Activated T-helper 1 cell treated with anti-CD3 and anti-CD28 coated beads, Interleukin-12 subunit alpha, Interleukin-12 subunit beta, Interleukin-2, Interleukin-4 antibody, amounts not matched to agents 30 ng/mL and 10 ng/mL and 1 ng/mL, durations not matched to agents 14 hours and 24 hours and 36 hours (primary cell): ENCODE measurements at regions not wholly inside any gene's neighbourhood (a gene's known extent, or its start where the extent isn't known, plus 50 kb on each side); places are given as distances from the start of the nearest gene placed in this dataset.

Source experiments
- DNase-seq: peaks from one replicate; pipeline ENCODE4 v3.0.0; 2021; ENCODE audit warnings: low spot score
- H3K27ac Mint-ChIP-seq: one replicate; pipeline ENCODE4 v1.8.0; 2021; ENCODE audit warnings: mild to moderate bottlenecking, mixed read lengths
- H3K27me3 Mint-ChIP-seq: one replicate; pipeline ENCODE4 v1.8.0; 2022; ENCODE audit warnings: mild to moderate bottlenecking, moderate library complexity, mixed read lengths; ENCODE audit not compliant: insufficient read depth
- H3K36me3 Mint-ChIP-seq: one replicate; pipeline ENCODE4 v1.8.0; 2021; ENCODE audit warnings: low read depth, mixed read lengths
- H3K4me1 Mint-ChIP-seq: one replicate; pipeline ENCODE4 v1.8.0; 2021; ENCODE audit warnings: low read depth, mixed read lengths
- H3K4me3 Mint-ChIP-seq: one replicate; pipeline ENCODE4 v1.8.0; 2021; ENCODE audit warnings: mild to moderate bottlenecking, moderate library complexity, mixed read lengths
- H3K9me3 Mint-ChIP-seq: one replicate; pipeline ENCODE4 v1.8.0; 2021; ENCODE audit warnings: mixed read lengths
- intact Hi-C: fragments of 100-400 bp; cut with micrococcal nuclease; formaldehyde crosslinking; loops from one replicate; pipeline ENCODE4 v1.15.1; 2024

DNA sequence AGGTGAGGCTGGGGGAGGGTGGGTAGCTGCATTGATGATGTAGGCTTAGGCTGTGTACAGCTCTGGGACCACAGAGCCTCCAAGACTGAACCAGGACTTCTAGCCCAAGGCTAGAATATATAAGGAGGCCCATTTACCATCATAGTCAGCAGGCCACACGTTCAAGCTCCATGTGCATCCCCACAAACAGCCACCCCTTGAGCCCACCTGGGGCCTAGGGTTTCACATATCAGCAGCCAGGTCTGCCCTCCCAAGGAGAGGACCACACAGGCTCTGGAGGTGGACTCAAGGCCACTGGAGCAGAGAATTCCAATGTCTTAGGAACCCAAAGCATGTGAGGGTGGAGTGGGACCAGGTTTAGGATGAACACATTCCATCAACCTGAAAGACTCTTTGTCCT lies 230.5 kb downstream of the TTC32 start:
- no peaks in the 10 kb centered on the region for H3K9me3 Mint-ChIP-seq
- no peaks in the 10 kb centered on the region for H3K36me3 Mint-ChIP-seq
- H3K27me3 Mint-ChIP-seq: peaks cover 9% of the 10 kb centered on the region
- H3K4me3 Mint-ChIP-seq: no peak overlapping the region
- DNase-seq: no peak
- intact Hi-C loops: no loop called here
- H3K4me1 Mint-ChIP-seq: no peaks in the 10 kb centered on the region
- no peak overlapping the region for H3K27ac Mint-ChIP-seq

DNA sequence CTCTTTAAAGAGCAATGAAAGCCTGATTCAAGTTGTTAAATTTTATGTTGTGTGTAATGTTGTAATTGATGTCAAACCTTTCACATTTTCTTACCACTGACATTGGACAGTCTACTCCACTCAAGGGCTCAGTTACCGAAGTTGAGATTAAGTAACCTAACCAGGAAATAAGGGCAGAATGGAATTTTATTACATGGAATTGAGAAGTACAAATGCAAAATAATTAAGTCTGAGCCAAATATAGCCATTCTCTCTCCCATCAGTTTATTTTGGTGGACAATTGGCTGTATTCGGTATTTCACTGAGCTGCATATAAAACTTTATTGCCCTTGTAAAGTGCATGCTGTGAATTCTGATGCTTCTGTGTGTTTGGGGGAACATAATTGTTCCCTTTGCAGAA lies 231.5 kb downstream of the TTC32 start:
- H3K4me1 Mint-ChIP-seq: no peaks in the 10 kb centered on the region

DNA sequence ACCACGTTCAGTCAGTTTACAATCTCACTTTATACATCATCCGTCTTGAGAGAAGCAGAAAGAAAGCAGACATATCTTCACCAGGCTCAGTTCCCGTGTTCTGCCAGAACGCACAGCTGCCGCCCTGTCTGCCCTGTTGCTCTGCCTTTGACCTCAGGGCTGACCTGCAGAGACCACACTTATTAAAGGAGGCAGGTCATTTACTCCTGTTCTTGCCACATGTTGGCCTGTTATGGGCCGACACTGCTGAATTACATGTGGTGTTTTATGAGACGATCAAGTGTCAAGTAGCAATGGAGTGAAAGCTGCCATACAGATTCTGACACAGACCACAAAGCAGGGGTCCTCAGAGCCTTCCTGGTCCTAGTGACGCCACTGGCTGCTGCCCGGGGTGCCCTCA lies 232.2 kb downstream of the TTC32 start:
- no peak overlapping the region for H3K27ac Mint-ChIP-seq
- H3K36me3 Mint-ChIP-seq: no peaks in the 10 kb centered on the region
- peaks cover 6% of the 10 kb centered on the region for H3K27me3 Mint-ChIP-seq
- H3K4me1 Mint-ChIP-seq: no peaks in the 10 kb centered on the region
- no peaks in the 10 kb centered on the region for H3K9me3 Mint-ChIP-seq
- intact Hi-C loops: no loop called here
- H3K4me3 Mint-ChIP-seq: no peak overlapping the region
- no peak for DNase-seq

More for the DNA sequence above, 231.5 kb downstream of the TTC32 start:
- H3K4me3 Mint-ChIP-seq: no peak overlapping the region
- no peaks in the 10 kb centered on the region for H3K36me3 Mint-ChIP-seq
- H3K27ac Mint-ChIP-seq: no peak overlapping the region
- no peaks in the 10 kb centered on the region for H3K9me3 Mint-ChIP-seq
- intact Hi-C loops: no loop called here
- peaks cover 9% of the 10 kb centered on the region for H3K27me3 Mint-ChIP-seq
- DNase-seq: no peak

DNA sequence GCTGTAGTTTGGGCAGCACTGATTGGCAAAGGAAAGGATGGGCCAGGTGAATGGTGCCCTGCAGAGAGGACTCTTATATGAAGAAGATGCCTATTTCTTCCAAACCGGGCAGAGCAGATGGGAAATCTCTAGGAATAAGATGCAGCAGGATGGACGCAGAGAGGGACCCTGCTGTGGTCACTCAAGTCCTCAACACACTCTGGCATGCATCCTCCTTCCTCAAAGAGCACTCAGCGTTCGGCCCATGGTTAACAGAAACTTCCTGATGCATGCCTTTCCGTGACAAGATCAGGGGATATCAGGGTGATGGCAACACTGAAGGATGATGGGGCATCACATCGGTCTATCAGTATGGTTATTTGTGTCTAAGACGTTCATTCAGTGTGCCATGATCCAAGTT lies 232.7 kb downstream of the TTC32 start:
- no peaks in the 10 kb centered on the region for H3K9me3 Mint-ChIP-seq
- DNase-seq: no peak
- intact Hi-C loops: no loop called here
- H3K36me3 Mint-ChIP-seq: no peaks in the 10 kb centered on the region
- H3K27ac Mint-ChIP-seq: no peak overlapping the region
- peaks cover 6% of the 10 kb centered on the region for H3K27me3 Mint-ChIP-seq
- H3K4me1 Mint-ChIP-seq: no peaks in the 10 kb centered on the region
- H3K4me3 Mint-ChIP-seq: no peak overlapping the region

DNA sequence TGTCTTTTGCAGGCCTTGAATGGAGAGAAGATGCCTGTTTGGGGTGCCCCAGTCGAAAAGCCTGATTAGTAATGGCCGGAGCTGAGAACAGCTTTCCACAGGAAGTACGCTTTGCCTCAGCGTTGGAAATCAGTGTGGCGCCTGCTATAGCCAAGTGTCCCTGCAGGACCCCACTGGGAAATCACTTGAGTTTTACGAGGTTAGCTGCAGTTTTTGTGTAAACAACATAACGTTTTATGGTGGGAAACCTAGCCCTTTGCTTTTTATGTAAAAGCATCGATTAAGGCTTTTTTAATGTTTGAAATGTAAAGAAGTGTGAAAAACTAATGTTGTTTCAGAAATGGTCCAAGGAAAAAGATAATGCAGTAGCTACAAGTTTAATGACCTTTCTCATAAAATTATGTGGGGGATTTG lies 234.2 kb downstream of the TTC32 start:
- Mint-ChIP-seq H3K36me3 (no peaks in the 10 kb centered on the region), H3K27me3 (peaks cover 4% of the 10 kb centered on the region), H3K4me3 (no peak overlapping the region), H3K27ac (no peak overlapping the region), H3K9me3 (no peaks in the 10 kb centered on the region), H3K4me1 (no peaks in the 10 kb centered on the region)
- no peak for DNase-seq
- intact Hi-C loops: no loop called here

DNA sequence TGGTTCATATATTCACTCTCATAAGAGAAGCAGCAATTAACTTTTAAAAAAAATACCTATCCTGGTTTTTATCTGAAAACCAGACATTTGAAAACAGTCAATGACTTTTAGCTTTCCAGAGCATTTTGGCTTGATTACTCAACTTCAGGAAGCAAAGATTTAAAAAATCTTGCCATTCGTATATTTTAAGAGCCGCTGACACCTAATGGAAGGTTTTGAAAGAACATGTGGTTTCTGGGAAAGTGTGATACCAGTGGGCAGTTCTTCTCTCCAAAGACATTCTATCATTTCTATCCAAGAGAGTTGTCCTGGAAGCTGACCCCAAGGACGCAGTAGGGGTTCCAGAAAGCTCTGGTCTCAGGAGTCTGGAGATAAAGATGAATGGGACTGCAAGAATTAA lies 234.7 kb downstream of the TTC32 start:
- no peaks in the 10 kb centered on the region for H3K36me3 Mint-ChIP-seq
- intact Hi-C loops: no loop called here
- no peaks in the 10 kb centered on the region for H3K9me3 Mint-ChIP-seq
- H3K27me3 Mint-ChIP-seq: peaks cover 4% of the 10 kb centered on the region
- no peaks in the 10 kb centered on the region for H3K4me1 Mint-ChIP-seq
- no peak for DNase-seq
- no peak overlapping the region for H3K27ac Mint-ChIP-seq
- H3K4me3 Mint-ChIP-seq: no peak overlapping the region

DNA sequence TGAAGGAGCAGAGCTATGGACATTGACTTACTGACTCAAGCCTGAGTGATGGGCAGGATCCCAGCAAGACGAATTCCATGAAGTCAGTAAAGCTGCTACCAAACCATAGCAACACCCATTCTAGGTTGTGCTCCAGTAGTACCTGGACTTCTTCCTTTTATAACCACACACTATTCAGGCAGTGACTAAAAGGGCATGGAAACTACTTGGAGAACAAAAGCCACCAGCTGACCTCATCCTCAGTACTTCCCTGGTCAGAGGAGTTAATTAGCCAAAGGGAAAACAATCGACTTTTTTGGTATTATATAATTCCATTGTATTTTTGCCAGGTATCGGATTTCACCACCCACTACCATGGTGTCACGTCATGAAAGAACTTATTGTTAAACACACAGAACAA lies 237.1 kb downstream of the TTC32 start:
- Mint-ChIP-seq H3K4me3 (no peak overlapping the region), H3K9me3 (no peaks in the 10 kb centered on the region), H3K4me1 (no peaks in the 10 kb centered on the region), H3K27me3 (peaks cover 6% of the 10 kb centered on the region), H3K36me3 (no peaks in the 10 kb centered on the region), H3K27ac (no peak overlapping the region)
- no peak for DNase-seq
- intact Hi-C loops: no loop called here

DNA sequence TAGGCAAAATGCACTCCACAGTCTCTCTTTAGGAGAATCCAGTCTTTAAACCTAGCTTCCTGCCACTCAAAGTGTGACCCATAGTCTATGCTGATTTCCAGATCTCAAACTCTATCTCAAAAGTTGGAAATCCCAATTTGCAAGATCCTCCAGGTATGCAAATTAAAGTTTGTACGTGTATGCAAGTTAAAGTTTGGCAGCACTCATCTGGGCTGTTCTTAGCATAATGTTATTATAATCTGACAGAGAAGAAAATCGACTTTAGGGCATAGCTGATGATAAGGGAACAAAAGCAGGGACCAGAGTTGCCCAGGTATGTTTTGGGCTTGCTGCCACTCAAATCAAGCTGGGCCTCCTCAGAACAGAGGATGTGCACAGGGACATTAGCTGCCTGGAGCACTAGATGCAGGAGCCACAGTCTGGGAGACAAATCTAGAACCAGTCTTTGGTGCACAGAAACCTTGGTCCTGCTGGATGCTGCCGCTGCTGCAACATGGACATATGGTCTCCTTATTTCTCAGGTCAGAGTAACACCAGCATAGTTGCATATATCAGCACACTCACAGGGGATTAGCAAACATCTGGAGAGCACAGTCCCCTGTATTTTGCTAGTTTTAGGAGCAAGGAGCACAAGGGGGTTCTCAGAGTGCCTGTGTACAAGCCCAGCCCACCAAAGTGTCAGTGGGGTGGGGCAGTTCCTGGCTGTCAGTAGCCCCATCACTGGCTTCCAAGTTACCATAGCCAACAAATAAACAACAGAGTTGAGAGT lies 242.6 kb downstream of the TTC32 start:
- H3K9me3 Mint-ChIP-seq: no peaks in the 10 kb centered on the region
- intact Hi-C loops: no loop called here
- no peak overlapping the region for H3K27ac Mint-ChIP-seq
- no peaks in the 10 kb centered on the region for H3K36me3 Mint-ChIP-seq
- H3K27me3 Mint-ChIP-seq: peaks cover 4% of the 10 kb centered on the region
- no peak overlapping the region for H3K4me3 Mint-ChIP-seq
- DNase-seq: no peak
- no peaks in the 10 kb centered on the region for H3K4me1 Mint-ChIP-seq

DNA sequence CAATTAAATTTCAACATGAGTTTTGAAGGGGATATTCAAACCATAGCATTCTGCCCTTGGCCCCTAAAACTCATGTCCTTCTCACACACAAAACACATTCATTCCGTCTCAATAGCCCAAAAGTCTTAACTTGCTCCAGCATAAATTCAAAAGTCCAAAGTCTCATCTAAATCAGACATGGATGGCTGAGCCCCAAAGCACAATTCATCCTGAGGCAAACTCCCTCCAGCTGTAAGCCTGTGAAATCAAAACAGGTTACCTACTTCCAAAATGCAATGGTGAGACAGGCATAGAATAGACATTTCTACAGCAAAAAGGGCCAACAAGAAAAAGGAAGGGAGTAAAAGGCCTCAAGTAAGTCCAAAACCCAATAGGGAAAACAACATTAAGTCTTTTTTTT lies 245.8 kb downstream of the TTC32 start:
- Mint-ChIP-seq H3K27ac (no peak overlapping the region), H3K4me3 (no peak overlapping the region), H3K36me3 (no peaks in the 10 kb centered on the region), H3K4me1 (no peaks in the 10 kb centered on the region), H3K27me3 (no peaks in the 10 kb centered on the region), H3K9me3 (no peaks in the 10 kb centered on the region)
- intact Hi-C loops: no loop called here
- DNase-seq: no peak

DNA sequence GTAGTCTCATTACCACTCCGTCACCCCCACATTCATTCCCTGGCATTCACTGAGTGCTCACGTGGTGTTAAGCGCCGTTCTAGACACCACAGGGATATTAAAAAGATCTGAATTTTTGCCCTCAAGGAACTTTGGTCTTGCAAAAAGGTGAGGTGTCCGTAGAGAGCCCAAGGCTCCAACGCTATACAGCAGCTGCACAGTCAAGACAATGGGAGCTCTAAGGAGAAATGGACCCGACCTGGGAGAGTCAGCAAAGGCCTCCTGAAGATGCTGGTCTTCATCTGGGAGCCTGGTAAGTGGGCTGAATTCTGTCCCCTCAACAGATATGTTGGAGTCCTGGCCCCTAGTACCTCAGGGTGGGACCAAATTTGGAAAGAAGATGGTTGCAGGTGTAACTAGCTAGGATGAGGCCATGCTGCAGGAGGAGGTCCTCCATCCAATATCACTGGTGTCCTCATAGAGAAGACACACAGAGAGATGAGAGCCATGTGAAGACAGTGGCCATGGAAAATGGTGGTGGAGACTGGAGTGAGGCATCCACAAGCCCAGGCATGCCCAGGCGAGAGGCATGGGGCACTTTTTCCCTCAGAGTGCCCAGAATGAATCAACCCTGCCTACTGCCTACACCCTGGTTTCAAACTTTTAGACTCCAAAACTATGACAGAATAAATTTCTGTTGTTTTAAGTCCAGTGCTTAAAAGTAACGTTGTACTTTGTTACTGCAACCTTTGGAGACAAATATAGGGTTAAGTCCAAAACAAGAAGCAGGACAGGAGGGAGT lies 247.3 kb downstream of the TTC32 start:
- no peaks in the 10 kb centered on the region for H3K36me3 Mint-ChIP-seq
- H3K4me1 Mint-ChIP-seq: no peaks in the 10 kb centered on the region
- H3K4me3 Mint-ChIP-seq: no peak overlapping the region
- H3K27ac Mint-ChIP-seq: no peak overlapping the region
- H3K9me3 Mint-ChIP-seq: no peaks in the 10 kb centered on the region
- intact Hi-C loops: no loop called here
- no peak for DNase-seq
- no peaks in the 10 kb centered on the region for H3K27me3 Mint-ChIP-seq

DNA sequence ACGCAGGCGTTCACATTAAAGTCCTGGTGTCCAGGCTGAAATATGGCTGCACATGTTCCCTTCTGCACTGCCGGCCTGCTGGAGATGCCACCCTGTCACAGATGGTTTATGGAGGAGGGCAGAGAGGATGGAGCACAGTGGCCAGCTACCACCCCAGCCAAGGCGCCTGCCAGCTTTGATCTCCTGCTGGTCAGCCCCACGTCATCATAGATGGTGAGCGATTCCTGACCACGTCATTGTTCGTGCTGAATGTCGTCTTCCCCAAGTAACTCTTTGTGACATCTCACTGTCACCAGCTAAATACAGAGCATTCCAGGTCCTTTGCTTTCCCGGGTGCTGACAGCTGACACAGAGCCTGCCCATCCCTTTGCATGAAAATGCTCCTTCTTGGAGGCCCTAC lies 248.3 kb downstream of the TTC32 start:
- no peak for DNase-seq
- Mint-ChIP-seq H3K27me3 (no peaks in the 10 kb centered on the region), H3K9me3 (no peaks in the 10 kb centered on the region), H3K4me3 (no peak overlapping the region), H3K4me1 (no peaks in the 10 kb centered on the region), H3K27ac (no peak overlapping the region), H3K36me3 (no peaks in the 10 kb centered on the region)
- intact Hi-C loops: no loop called here

DNA sequence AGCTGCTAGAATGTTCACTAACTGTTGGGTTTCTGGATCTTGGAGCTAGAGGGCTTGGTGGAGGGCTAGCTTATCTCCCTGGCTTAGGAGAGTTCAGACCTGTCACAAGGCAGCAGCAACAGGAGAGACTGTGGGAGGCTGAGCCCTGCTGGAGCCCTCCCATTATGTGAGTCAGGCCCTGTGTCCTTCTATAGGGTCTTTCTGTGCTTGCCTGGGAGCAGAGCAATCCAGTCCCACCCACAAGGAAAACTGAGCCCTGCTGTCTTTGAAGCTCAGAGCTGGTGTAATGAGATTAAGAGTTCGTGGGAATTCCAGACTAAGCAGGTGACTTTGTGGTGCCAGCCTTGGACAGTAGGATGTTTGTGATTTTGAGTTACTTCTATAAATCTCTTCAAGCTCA lies 249.0 kb downstream of the TTC32 start:
- H3K36me3 Mint-ChIP-seq: no peaks in the 10 kb centered on the region
- H3K4me3 Mint-ChIP-seq: no peak overlapping the region
- H3K9me3 Mint-ChIP-seq: no peaks in the 10 kb centered on the region
- H3K27ac Mint-ChIP-seq: no peak overlapping the region
- intact Hi-C loops: no loop called here
- no peaks in the 10 kb centered on the region for H3K4me1 Mint-ChIP-seq
- H3K27me3 Mint-ChIP-seq: no peaks in the 10 kb centered on the region
- no peak for DNase-seq

DNA sequence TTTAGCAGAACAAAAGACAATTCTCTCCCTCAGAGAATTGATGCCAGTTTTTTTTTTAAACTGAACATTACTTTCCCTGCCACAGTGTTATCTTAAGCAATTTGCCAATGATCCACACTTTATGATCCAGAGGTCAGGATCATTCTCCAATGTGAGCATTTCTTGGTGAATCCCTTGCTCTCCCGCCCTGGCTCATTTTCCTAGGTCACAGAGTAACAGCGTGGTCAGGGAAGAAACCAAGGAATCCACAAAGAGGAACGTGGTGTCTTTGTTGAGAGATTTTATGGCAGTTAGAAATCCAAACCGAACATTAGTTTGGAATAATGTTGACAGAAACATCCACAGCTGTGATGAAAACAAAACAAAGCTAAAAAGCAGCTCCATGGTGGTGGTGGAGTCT lies 250.3 kb downstream of the TTC32 start:
- H3K27ac Mint-ChIP-seq: no peak overlapping the region
- no peaks in the 10 kb centered on the region for H3K9me3 Mint-ChIP-seq
- intact Hi-C loops: no loop called here
- no peaks in the 10 kb centered on the region for H3K27me3 Mint-ChIP-seq
- H3K4me1 Mint-ChIP-seq: no peaks in the 10 kb centered on the region
- no peaks in the 10 kb centered on the region for H3K36me3 Mint-ChIP-seq
- no peak for DNase-seq
- H3K4me3 Mint-ChIP-seq: no peak overlapping the region
